GM06990 (cell line): ENCODE measurements at regions not wholly inside any gene's neighbourhood (a gene's known extent, or its start where the extent isn't known, plus 50 kb on each side); places are given as distances from the start of the nearest gene placed in this dataset.

ENCODE experiments used
- DNase-seq: peaks from one replicate; pipeline ENCODE4 v3.0.0-alpha.2; 2011; ENCODE audit not compliant: insufficient read length; ENCODE audit errors: extremely low read depth
- H3K27me3 ChIP-seq: replicated peaks from 2 replicates; pipeline ENCODE4 v1.6.0; 2011; ENCODE audit warnings: low read length; ENCODE audit not compliant: control insufficient read depth, insufficient read depth
- H3K36me3 ChIP-seq: 2 replicates; pipeline ENCODE4 v1.5.1; 2011; ENCODE audit warnings: low read length; ENCODE audit not compliant: control insufficient read depth, insufficient read depth
- H3K4me3 ChIP-seq: replicated peaks from 2 replicates; pipeline ENCODE4 v1.5.1; 2011; ENCODE audit warnings: low read depth, mild to moderate bottlenecking, control low read depth, low read length
- TF ChIP-seq, protein P1 (sequence below): IDR thresholded peaks from 2 replicates; pipeline ENCODE4 v1.5.1; 2011; ENCODE audit warnings: low read length, control low read depth, mild to moderate bottlenecking, inconsistent platforms; ENCODE audit not compliant: insufficient read depth, poor library complexity, severe bottlenecking

- Histone ChIP-seq H3K27me3 (no peaks in the 10 kb centered on the region), H3K4me3 (no peak overlapping the region), H3K36me3 (no peaks in the 10 kb centered on the region)
- no peak for DNase-seq
- TF ChIP-seq, protein P1, sequence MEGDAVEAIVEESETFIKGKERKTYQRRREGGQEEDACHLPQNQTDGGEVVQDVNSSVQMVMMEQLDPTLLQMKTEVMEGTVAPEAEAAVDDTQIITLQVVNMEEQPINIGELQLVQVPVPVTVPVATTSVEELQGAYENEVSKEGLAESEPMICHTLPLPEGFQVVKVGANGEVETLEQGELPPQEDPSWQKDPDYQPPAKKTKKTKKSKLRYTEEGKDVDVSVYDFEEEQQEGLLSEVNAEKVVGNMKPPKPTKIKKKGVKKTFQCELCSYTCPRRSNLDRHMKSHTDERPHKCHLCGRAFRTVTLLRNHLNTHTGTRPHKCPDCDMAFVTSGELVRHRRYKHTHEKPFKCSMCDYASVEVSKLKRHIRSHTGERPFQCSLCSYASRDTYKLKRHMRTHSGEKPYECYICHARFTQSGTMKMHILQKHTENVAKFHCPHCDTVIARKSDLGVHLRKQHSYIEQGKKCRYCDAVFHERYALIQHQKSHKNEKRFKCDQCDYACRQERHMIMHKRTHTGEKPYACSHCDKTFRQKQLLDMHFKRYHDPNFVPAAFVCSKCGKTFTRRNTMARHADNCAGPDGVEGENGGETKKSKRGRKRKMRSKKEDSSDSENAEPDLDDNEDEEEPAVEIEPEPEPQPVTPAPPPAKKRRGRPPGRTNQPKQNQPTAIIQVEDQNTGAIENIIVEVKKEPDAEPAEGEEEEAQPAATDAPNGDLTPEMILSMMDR = no peak
Observed at GRCh38 chrX:122934131-122934530, 249.9 kb upstream of the GRIA3 start.

- Histone ChIP-seq H3K27me3 (no peaks in the 10 kb centered on the region), H3K4me3 (no peak overlapping the region), H3K36me3 (no peaks in the 10 kb centered on the region)
- DNase-seq = no peak
- TF ChIP-seq, protein P1 = no peak
Observed at GRCh38 chrX:122940199-122940598, 243.9 kb upstream of the GRIA3 start.

GRCh38 chrX:122941806-122942205 lies 242.3 kb upstream of the GRIA3 start:
- Histone ChIP-seq H3K4me3 (no peak overlapping the region), H3K27me3 (no peaks in the 10 kb centered on the region), H3K36me3 (no peaks in the 10 kb centered on the region)
- no peak for DNase-seq
- TF ChIP-seq, protein P1 = no peak

GRCh38 chrX:122943918-122944317 lies 240.2 kb upstream of the GRIA3 start:
- TF ChIP-seq, protein P1 = no peak
- DNase-seq = no peak
- no peaks in the 10 kb centered on the region for H3K36me3 ChIP-seq
- H3K4me3 ChIP-seq = no peak overlapping the region
- no peaks in the 10 kb centered on the region for H3K27me3 ChIP-seq

- Histone ChIP-seq H3K27me3 (no peaks in the 10 kb centered on the region), H3K36me3 (no peaks in the 10 kb centered on the region), H3K4me3 (no peak overlapping the region)
- TF ChIP-seq, protein P1 = no peak
- no peak for DNase-seq
Observed at GRCh38 chrX:122945328-122945727, 238.8 kb upstream of the GRIA3 start.

GRCh38 chrX:122972604-122973003 lies 211.5 kb upstream of the GRIA3 start:
- no peak for DNase-seq
- Histone ChIP-seq H3K27me3 (no peaks in the 10 kb centered on the region), H3K36me3 (no peaks in the 10 kb centered on the region), H3K4me3 (no peak overlapping the region)
- TF ChIP-seq, protein P1 = no peak
